AG04450 (cell line): ENCODE measurements at regions not wholly inside any gene's neighbourhood (a gene's known extent, or its start where the extent isn't known, plus 50 kb on each side); places are given as distances from the start of the nearest gene placed in this dataset.
"Not testable (repeated sequence)": the region's sequence is repeated elsewhere in the genome, so short reads cannot be mapped to it uniquely, and the experiment has no call there.

Experiments used
- CTCF ChIA-PET: fragments of 300-600, 350-600 bp; formaldehyde crosslinking; extraction: SDS; loops from one replicate; lab custom pipeline; 2022; ENCODE audit warnings: antibody characterized with exemption, inconsistent platforms; lab: Charles Lee
- POLR2A ChIA-PET: fragments of 350-600 bp; formaldehyde crosslinking; extraction: SDS; loops from one replicate; lab custom pipeline; 2021; ENCODE audit warnings: antibody characterized with exemption, inconsistent platforms; lab: Yijun Ruan, JAX
- DNase-seq: peaks from one replicate; pipeline ENCODE4 v3.0.0-alpha.2; 2011; ENCODE audit warnings: low read depth, low spot score
- H3K27ac ChIP-seq: one replicate; pipeline ENCODE4 v1.5.1; 2012; ENCODE audit warnings: low read depth, low read length, control low read depth
- H3K27me3 ChIP-seq: one replicate; pipeline ENCODE4 v1.6.0; 2012; ENCODE audit warnings: low read length; ENCODE audit not compliant: control insufficient read depth, insufficient read depth
- H3K4me3 ChIP-seq: 2 replicates; pipeline ENCODE4 v1.5.1; 2011; ENCODE audit warnings: mild to moderate bottlenecking, low read depth, low read length, control low read depth
- H3K9me3 ChIP-seq: 2 replicates; pipeline ENCODE4 v1.5.1; 2012; ENCODE audit warnings: low read length; ENCODE audit not compliant: control insufficient read depth, insufficient read depth
- TF ChIP-seq, protein P1 (sequence below): IDR thresholded peaks from 2 replicates; pipeline ENCODE4 v1.5.1; 2011; ENCODE audit warnings: low read depth, low read length, control low read depth, inconsistent platforms

GRCh38 chr4:73671348-73671747 lies 51.1 kb upstream of the RASSF6 start:
- CTCF ChIA-PET, result interaction anchor here (1.0 to 1.3 kb wide), 2 partner anchors 9 to 22 kb away, joined by 3 to 4 read pairs; no protein-coding TSS in a partner anchor

GRCh38 chr4:73673286-73673685 lies 53.0 kb upstream of the RASSF6 start:
- no peak overlapping the region for H3K27ac ChIP-seq
- ChIA-PET POLR2A (interaction anchor here (0.7 kb wide), 1 partner anchor 154 kb away, joined by 3 read pairs; no protein-coding TSS in a partner anchor), CTCF (no interaction called here)
- H3K4me3 ChIP-seq, result no peak overlapping the region
- H3K9me3 ChIP-seq, result no peaks in the 10 kb centered on the region
- DNase-seq, result no peak
- H3K27me3 ChIP-seq, result no peaks in the 10 kb centered on the region
- TF ChIP-seq, protein P1, sequence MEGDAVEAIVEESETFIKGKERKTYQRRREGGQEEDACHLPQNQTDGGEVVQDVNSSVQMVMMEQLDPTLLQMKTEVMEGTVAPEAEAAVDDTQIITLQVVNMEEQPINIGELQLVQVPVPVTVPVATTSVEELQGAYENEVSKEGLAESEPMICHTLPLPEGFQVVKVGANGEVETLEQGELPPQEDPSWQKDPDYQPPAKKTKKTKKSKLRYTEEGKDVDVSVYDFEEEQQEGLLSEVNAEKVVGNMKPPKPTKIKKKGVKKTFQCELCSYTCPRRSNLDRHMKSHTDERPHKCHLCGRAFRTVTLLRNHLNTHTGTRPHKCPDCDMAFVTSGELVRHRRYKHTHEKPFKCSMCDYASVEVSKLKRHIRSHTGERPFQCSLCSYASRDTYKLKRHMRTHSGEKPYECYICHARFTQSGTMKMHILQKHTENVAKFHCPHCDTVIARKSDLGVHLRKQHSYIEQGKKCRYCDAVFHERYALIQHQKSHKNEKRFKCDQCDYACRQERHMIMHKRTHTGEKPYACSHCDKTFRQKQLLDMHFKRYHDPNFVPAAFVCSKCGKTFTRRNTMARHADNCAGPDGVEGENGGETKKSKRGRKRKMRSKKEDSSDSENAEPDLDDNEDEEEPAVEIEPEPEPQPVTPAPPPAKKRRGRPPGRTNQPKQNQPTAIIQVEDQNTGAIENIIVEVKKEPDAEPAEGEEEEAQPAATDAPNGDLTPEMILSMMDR, result no peak

More at GRCh38 chr4:73671348-73671747, 51.1 kb upstream of the RASSF6 start:
- POLR2A ChIA-PET, H3K27ac ChIP-seq, H3K27me3 ChIP-seq, H3K9me3 ChIP-seq, H3K4me3 ChIP-seq, DNase-seq: not testable (repeated sequence)

DNA sequence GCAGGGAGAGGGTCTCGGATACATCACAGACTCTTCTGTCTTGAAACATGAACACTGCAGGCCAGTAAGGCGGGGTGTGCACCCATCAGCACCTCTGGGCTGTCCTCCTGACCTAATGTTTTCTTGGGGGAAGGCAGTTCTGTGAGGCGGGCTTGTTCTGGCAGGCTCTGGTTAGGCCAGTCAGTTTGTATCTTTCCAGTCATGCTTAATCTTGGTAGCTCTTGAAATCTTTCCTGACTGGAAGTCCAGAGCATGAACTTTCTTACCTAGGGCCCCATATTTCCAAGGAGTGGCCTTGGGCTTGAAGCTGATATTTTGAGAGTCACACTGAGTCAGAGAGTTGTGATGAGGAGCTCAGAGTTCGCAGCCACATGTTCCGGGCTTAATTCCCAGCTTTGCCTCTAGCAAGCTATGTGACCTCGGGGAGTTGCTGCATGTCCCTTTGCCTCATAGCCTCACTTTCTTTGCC lies 54.2 kb upstream of the RASSF6 start:
- TF ChIP-seq, protein P1, result no peak
- no peaks in the 10 kb centered on the region for H3K9me3 ChIP-seq
- no peak overlapping the region for H3K4me3 ChIP-seq
- POLR2A ChIA-PET, result interaction anchor here (0.6 kb wide), 1 partner anchor 30 kb away, joined by 3 read pairs; no protein-coding TSS in a partner anchor
- no peak for DNase-seq
- H3K27ac ChIP-seq, result no peak overlapping the region
- no peaks in the 10 kb centered on the region for H3K27me3 ChIP-seq
- CTCF ChIA-PET, result interaction anchor here (1.7 to 3.5 kb wide), 3 partner anchors 13 to 55 kb away, joined by 6 to 32 read pairs (median 8); no protein-coding TSS in a partner anchor

DNA sequence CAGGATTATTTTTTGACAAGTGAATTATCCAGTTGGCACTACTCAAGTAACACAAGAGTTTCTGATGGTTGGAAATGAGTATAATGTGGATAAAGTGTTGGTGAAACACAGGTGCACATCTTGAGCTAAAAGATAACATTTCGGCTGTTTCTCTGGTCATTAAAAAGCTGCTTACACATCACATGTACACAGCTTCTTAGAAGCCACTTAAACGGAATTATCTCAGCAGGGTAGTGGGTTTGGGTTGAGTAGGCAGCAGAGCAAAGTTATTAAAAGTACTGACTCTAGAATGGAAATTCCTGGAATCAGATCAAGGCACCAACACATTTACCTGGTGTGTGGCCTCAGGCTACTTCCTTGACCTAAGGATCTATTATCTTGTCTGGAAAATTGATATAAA lies 55.4 kb upstream of the RASSF6 start:
- POLR2A ChIA-PET, result interaction anchor here (1.5 kb wide), 2 partner anchors 29 to 184 kb away, joined by 5 to 7 read pairs; no protein-coding TSS in a partner anchor
- TF ChIP-seq, protein P1, result no peak
- H3K4me3 ChIP-seq, result no peak overlapping the region
- CTCF ChIA-PET, result interaction anchor here (1.1 to 3.5 kb wide), 6 partner anchors 14 to 458 kb away, joined by 3 to 32 read pairs (median 8); no protein-coding TSS in a partner anchor
- no peaks in the 10 kb centered on the region for H3K9me3 ChIP-seq
- no peaks in the 10 kb centered on the region for H3K27me3 ChIP-seq
- no peak overlapping the region for H3K27ac ChIP-seq
- no peak for DNase-seq

DNA sequence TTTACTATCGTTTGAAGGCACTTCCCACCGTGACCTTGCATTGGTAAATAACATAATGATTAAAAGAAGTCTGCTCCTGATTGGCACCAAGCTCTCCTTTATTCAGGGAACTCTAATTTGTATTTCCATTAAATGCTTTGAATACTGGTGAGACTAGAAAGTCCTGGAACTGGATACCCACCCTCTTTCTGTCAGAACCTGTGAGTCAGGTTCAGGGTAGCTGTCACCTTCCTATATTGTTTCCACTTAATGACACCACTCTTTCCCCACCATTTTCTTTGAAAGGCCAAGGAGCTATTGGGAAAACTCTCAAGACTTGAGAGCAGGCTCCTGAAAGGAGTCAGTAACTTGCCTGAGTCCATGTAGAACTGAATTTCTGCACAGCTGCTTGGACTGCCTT lies 55.9 kb upstream of the RASSF6 start:
- H3K27me3 ChIP-seq, result no peaks in the 10 kb centered on the region
- ChIA-PET CTCF (interaction anchor here (1.1 to 3.5 kb wide), 6 partner anchors 14 to 458 kb away, joined by 3 to 32 read pairs (median 8); no protein-coding TSS in a partner anchor), POLR2A (interaction anchor here (1.5 kb wide), 4 partner anchors 11 to 183 kb away, joined by 5 to 8 read pairs (median 6); no protein-coding TSS in a partner anchor)
- H3K9me3 ChIP-seq, result no peaks in the 10 kb centered on the region
- DNase-seq, result no peak
- H3K27ac ChIP-seq, result no peak overlapping the region
- H3K4me3 ChIP-seq, result no peak overlapping the region
- TF ChIP-seq, protein P1, result no peak
